Neural crest cell (in vitro differentiated cells): ENCODE measurements at regions not wholly inside any gene's neighbourhood (a gene's known extent, or its start where the extent isn't known, plus 50 kb on each side); places are given as distances from the start of the nearest gene placed in this dataset.

ENCODE experiments used
- DNase-seq: peaks from one replicate; pipeline ENCODE4 v3.0.0; 2021; ENCODE audit warnings: low read depth, mixed read lengths, low spot score
- H3K27ac Mint-ChIP-seq: one replicate; pipeline ENCODE4 v1.8.0; 2021; ENCODE audit warnings: mild to moderate bottlenecking, mixed read lengths; ENCODE audit not compliant: unreplicated experiment
- H3K27me3 Mint-ChIP-seq: 2 replicates; pipeline ENCODE4 v1.8.0; 2021; ENCODE audit warnings: low read depth, mild to moderate bottlenecking, mixed read lengths
- H3K36me3 Mint-ChIP-seq: 2 replicates; pipeline ENCODE4 v1.8.0; 2021; ENCODE audit warnings: low read depth, mild to moderate bottlenecking, mixed read lengths
- H3K4me1 Mint-ChIP-seq: 2 replicates; pipeline ENCODE4 v1.8.0; 2021; ENCODE audit warnings: mixed read lengths
- H3K4me3 Mint-ChIP-seq: one replicate; pipeline ENCODE4 v1.8.0; 2021; ENCODE audit warnings: mild to moderate bottlenecking, mixed read lengths
- H3K9me3 Mint-ChIP-seq: 2 replicates; pipeline ENCODE4 v1.8.0; 2021; ENCODE audit warnings: mixed read lengths
- CTCF ChIP-seq: fragments of 200-600 bp; sonication (generic); conservative IDR thresholded peaks from 2 replicates; pipeline ENCODE4 v1.5.0; 2021; ENCODE audit warnings: antibody characterized with exemption, mild to moderate bottlenecking

DNA sequence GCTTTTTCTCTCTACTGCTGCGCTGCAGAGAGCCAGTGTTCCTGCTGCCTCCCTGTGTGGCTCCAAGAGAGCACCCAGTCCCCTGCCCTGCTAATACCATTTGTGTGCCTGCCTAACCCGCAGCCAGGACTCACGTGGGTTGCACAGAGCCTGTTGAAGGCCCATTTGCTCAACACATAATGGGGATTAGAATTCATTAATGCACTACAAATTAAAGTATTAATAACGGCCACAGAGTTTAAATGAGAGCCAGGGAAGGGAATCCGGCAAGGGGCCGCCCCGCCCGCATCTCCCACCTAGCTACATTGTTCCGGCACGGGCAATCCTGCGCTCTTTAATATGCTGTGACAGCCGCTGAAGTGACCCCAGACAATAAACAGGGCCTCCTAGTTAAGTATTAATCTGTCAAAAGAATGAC is 211.3 kb downstream of the NXPE2 start:
- Mint-ChIP-seq H3K27me3 (peaks cover 29% of the 10 kb centered on the region), H3K4me1 (peaks cover 10% of the 10 kb centered on the region), H3K36me3 (no peaks in the 10 kb centered on the region), H3K9me3 (peaks cover 3% of the 10 kb centered on the region), H3K4me3 (no peak overlapping the region), H3K27ac (no peak overlapping the region)
- DNase-seq = no peak
- no peak for TF ChIP-seq CTCF

DNA sequence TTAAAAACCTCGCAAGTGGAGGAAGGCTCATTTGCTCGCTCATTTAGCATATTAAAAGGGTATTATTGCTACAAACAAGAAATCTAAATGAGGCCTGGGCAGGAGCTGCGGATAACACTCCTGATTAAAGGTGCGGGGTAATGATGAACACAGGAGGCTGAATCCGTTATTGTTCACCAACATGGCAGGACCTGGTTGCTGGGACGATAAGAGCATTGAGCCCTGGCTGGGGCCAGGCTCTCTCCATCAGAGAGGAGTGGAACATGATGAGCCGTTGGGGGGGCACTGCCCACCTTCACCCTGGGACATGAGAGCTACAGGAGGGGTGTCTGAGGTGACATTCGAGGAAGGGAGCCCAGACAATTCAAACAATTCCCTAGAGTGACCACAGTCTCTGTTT is 211.7 kb downstream of the NXPE2 start:
- no peak for TF ChIP-seq CTCF
- Mint-ChIP-seq H3K9me3 (peaks cover 3% of the 10 kb centered on the region), H3K36me3 (no peaks in the 10 kb centered on the region), H3K27me3 (peaks cover 31% of the 10 kb centered on the region), H3K4me1 (peaks cover 10% of the 10 kb centered on the region), H3K4me3 (no peak overlapping the region), H3K27ac (no peak overlapping the region)
- DNase-seq = no peak

DNA sequence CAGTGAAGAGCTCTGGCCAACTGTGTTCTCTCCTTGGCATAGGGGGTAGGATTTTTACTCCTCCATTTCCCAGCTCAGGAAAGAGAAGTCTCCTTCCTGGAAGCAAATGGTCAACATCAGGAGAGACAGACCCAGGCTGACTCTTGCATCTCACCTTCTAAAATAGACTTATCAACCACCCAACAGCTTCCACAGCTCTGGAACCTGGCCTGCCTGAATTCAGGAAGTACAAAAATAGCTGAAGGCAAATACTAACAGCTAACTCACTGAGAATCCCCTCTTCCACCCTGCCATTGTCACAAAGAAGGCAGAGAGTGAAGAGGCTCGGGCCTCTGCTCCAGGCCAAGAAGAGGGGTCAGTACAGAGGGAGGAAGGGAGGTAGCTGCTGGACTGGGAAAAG is 213.6 kb downstream of the NXPE2 start:
- H3K4me3 Mint-ChIP-seq = no peak overlapping the region
- peaks cover 3% of the 10 kb centered on the region for H3K9me3 Mint-ChIP-seq
- H3K27ac Mint-ChIP-seq = no peak overlapping the region

DNA sequence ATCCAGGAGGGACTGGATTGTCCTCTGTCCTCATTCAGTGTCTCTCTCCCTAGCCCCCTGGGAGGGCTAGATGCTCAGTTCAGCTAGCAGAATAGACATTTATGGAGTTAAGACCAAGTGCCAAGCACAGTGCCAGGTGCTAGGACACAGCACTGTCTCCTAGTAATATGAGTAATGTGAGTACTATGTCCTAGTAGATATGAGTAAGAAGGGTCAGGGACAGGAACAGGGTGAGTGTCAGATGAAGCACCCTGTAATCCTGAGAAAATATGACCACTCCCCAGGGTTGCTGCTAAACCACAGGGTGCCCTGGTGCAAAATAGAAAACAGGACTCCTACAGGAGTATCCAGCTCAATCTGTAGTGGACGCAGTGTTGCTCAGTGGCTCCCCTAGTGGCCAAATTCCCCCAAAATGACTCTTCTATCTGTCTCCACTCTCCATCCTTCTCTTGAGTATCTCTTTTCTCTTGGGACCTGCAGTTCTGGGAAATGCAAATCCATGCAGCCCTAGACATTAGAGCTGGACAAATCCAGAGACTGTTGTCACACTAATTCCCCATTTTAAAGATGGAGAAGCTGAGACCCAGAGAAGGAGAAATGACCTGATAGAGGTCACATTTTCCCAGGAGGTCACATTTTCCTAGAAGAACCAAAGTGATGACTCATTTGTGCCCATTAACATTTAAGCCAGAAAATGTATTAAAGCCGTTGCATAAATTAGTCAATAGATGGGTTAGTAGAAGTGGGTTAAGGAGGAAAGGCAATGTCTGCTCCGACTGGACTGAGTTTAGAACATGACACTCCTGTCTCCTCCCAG is 214.3 kb downstream of the NXPE2 start:
- Mint-ChIP-seq H3K9me3 (peaks cover 3% of the 10 kb centered on the region), H3K27me3 (peaks cover 39% of the 10 kb centered on the region), H3K4me3 (no peak overlapping the region), H3K27ac (no peak overlapping the region), H3K4me1 (peaks cover 4% of the 10 kb centered on the region), H3K36me3 (no peaks in the 10 kb centered on the region)
- peak; percentile 14 for DNase-seq
- TF ChIP-seq CTCF = peak; percentile 59

More for the DNA sequence above, 213.6 kb downstream of the NXPE2 start:
- Mint-ChIP-seq H3K27me3 (peaks cover 43% of the 10 kb centered on the region), H3K36me3 (no peaks in the 10 kb centered on the region), H3K4me1 (peaks cover 8% of the 10 kb centered on the region)
- DNase-seq = no peak
- TF ChIP-seq CTCF = no peak

GRCh38 chr11:114893329-114893728 is 215.0 kb downstream of the NXPE2 start:
- no peak for DNase-seq
- Mint-ChIP-seq H3K9me3 (peaks cover 3% of the 10 kb centered on the region), H3K4me1 (peaks cover 4% of the 10 kb centered on the region), H3K4me3 (no peak overlapping the region), H3K27ac (no peak overlapping the region), H3K27me3 (peaks cover 39% of the 10 kb centered on the region), H3K36me3 (no peaks in the 10 kb centered on the region)
- TF ChIP-seq CTCF = no peak
